HEK293T (cell line): ENCODE measurements at regions not wholly inside any gene's neighbourhood (a gene's known extent, or its start where the extent isn't known, plus 50 kb on each side); places are given as distances from the start of the nearest gene placed in this dataset.
"Not testable (repeated sequence)": the region's sequence is repeated elsewhere in the genome, so short reads cannot be mapped to it uniquely, and the experiment has no call there.

Experiments
- ARNT ChIP-seq: fragments of 450-650 bp; IDR thresholded peaks from 2 replicates; pipeline ENCODE4 v1.6.1; 2017; ENCODE audit warnings: mild to moderate bottlenecking
- BHLHE40 ChIP-seq: fragments of 450-650 bp; IDR thresholded peaks from 2 replicates; pipeline ENCODE4 v1.6.1; 2016; ENCODE audit warnings: mild to moderate bottlenecking, moderate library complexity, borderline replicate concordance
- CTBP1 ChIP-seq: fragments of 450-650 bp; IDR thresholded peaks from 2 replicates; pipeline ENCODE4 v1.6.1; 2016; ENCODE audit warnings: borderline replicate concordance
- FOXA1 ChIP-seq: fragments of 450-650 bp; IDR thresholded peaks from 2 replicates; pipeline ENCODE4 v1.6.1; 2016; ENCODE audit warnings: mild to moderate bottlenecking
- FOXK2 ChIP-seq: fragments of 450-650 bp; IDR thresholded peaks from 2 replicates; pipeline ENCODE4 v1.6.1; 2016; ENCODE audit warnings: mild to moderate bottlenecking
- FOXM1 ChIP-seq: fragments of 450-650 bp; IDR thresholded peaks from 2 replicates; pipeline ENCODE4 v1.6.1; 2017; ENCODE audit warnings: mild to moderate bottlenecking, borderline replicate concordance
- HDGF ChIP-seq: fragments of 450-650 bp; IDR thresholded peaks from 2 replicates; pipeline ENCODE4 v1.6.1; 2017; ENCODE audit warnings: antibody characterized with exemption, borderline replicate concordance
- NFRKB ChIP-seq: fragments of 450-650 bp; IDR thresholded peaks from 2 replicates; pipeline ENCODE4 v1.6.1; 2016; ENCODE audit warnings: mild to moderate bottlenecking, moderate library complexity
- SP1 ChIP-seq: fragments of 450-650 bp; IDR thresholded peaks from 2 replicates; pipeline ENCODE4 v1.6.1; 2017
- TARDBP ChIP-seq: fragments of 450-650 bp; IDR thresholded peaks from 2 replicates; pipeline ENCODE4 v1.6.1; 2016
- TF ChIP-seq, protein P1 (sequence below): fragments of 450-650 bp; IDR thresholded peaks from 2 replicates; pipeline ENCODE4 v1.6.1; 2016

DNA sequence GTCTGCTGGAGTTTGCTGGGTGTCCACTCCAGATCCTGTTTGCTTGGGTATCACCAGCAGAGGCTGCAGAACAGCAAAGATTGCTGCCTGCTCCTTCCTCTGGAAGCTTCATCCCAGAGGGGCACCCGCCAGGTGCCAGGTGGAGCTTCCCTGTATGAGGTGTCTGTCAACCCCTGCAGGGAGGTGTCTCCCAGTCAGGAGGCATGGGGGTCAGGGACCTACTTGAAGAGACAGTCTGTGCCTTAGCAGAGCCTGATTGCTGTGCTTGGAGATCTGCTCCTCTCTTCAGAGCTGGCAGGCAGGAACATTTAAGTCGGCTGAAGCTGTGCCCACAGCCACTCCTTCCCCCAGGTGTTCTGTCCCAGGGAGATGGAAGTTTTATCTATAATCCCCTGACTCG lies 376.8 kb upstream of the POU1F1 start:
- not testable (repeated sequence) for TF ChIP-seq SP1, ARNT, TARDBP, BHLHE40, FOXA1, HDGF, CTBP1, NFRKB, FOXK2, FOXM1
- TF ChIP-seq, protein P1, sequence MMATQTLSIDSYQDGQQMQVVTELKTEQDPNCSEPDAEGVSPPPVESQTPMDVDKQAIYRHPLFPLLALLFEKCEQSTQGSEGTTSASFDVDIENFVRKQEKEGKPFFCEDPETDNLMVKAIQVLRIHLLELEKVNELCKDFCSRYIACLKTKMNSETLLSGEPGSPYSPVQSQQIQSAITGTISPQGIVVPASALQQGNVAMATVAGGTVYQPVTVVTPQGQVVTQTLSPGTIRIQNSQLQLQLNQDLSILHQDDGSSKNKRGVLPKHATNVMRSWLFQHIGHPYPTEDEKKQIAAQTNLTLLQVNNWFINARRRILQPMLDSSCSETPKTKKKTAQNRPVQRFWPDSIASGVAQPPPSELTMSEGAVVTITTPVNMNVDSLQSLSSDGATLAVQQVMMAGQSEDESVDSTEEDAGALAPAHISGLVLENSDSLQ = not testable (repeated sequence)
